ENCODE measurements at regions not wholly inside any gene's neighbourhood (a gene's known extent, or its start where the extent isn't known, plus 50 kb on each side); places are given as distances from the start of the nearest gene placed in this dataset.

GRCh38 chr4:60175241-60175640 is 1024.9 kb upstream of the ADGRL3 start:
- Histone ChIP-seq H3K27me3 (replicated peaks in 1 of 4; ENCODE audit: control insufficient read depth in 3 of 4, extremely low read depth in 1 of 4, insufficient read depth in 3 of 4, low read length in 3 of 4) (no peaks in the 10 kb centered on the region), H3K4me2 (ENCODE audit: insufficient read depth in 1 of 2, low read depth in 2 of 2, low read length in 2 of 2) (no peak overlapping the region), H2BK5ac (ENCODE audit: low read depth, low read length) (no peak overlapping the region), H3K36me3 (ENCODE audit: control insufficient read depth in 2 of 4, insufficient read depth in 4 of 4, low read length in 3 of 4) (no peaks in the 10 kb centered on the region), H4K20me1 (replicated peaks in 1 of 2; ENCODE audit: control insufficient read depth in 1 of 2, insufficient read depth in 2 of 2, low read length in 2 of 2) (no peaks in the 10 kb centered on the region), H3K4me1 (replicated peaks in 1 of 4; ENCODE audit: control insufficient read depth in 3 of 4, insufficient read depth in 4 of 4, low read length in 3 of 4) (no peaks in the 10 kb centered on the region), H3K9me3 (ENCODE audit: insufficient read depth in 2 of 2, low read depth in 1 of 2, low read length in 1 of 2) (0 out of 4 replicates have a peak, but pooled peaks cover 0 to 4% of the 10 kb centered on the region in 2 experiments), H3K79me1 (ENCODE audit: low read depth, low read length) (no peaks in the 10 kb centered on the region), H2BK20ac (ENCODE audit: low read length) (no peak overlapping the region), H2AK5ac (ENCODE audit: low read depth, low read length) (no peak overlapping the region), H2BK12ac (ENCODE audit: low read depth, low read length) (no peak overlapping the region), H3K56ac (replicated peaks; ENCODE audit: insufficient read length, low read depth, low read length) (no peak overlapping the region), H4K5ac (ENCODE audit: insufficient read length, low read depth, low read length) (no peak overlapping the region), H2BK120ac (replicated peaks; ENCODE audit: low read depth, low read length) (no peak overlapping the region), H3K18ac (ENCODE audit: extremely low read depth, low read length) (no peak overlapping the region), H4K91ac (replicated peaks; ENCODE audit: insufficient read length, low read length) (no peak overlapping the region), H3K79me2 (ENCODE audit: control insufficient read depth in 1 of 2, insufficient read depth in 2 of 2, low read length in 2 of 2) (no peaks in the 10 kb centered on the region), H3K27ac (ENCODE audit: low read depth, low read length) (no peak overlapping the region), H3K23me2 (ENCODE audit: low read depth, low read length) (no peaks in the 10 kb centered on the region; the same call in 1 of the 2 replicates), H3K4me3 (ENCODE audit: extremely low read depth in 1 of 4, insufficient read depth in 2 of 4, low read depth in 3 of 4, low read length in 4 of 4) (no peak overlapping the region), H3K23ac (ENCODE audit: insufficient read length) (no peak overlapping the region), H3K4ac (replicated peaks; ENCODE audit: insufficient read length, low read depth, low read length) (no peak overlapping the region), H3K9ac (replicated peaks in 1 of 4; ENCODE audit: extremely low read depth in 1 of 4, low read depth in 3 of 4, low read length in 3 of 4) (no peak overlapping the region), H4K8ac (ENCODE audit: extremely low read depth, insufficient read depth, low read length) (no peak overlapping the region), H2BK15ac (ENCODE audit: low read length) (no peak overlapping the region), H3K14ac (ENCODE audit: insufficient read length) (no peak overlapping the region), H2AFZ (ENCODE audit: low read length) (no peak overlapping the region)
- WGBS, 2 experiments (ENCODE audit: extremely low coverage in 1 of 2, insufficient coverage in 1 of 2, insufficient read length in 1 of 2, insufficient replicate concordance in 2 of 2, low coverage in 1 of 2, low lambda C conversion rate in 2 of 2, missing lambda C conversion rate in 1 of 2), result 87% methylated on average over 1 of the region's 1 CpG; no CpG with 5 or more reads in 1 of the 2 experiments
- no peak for FAIRE-seq
- no peak for TF ChIP-seq HDAC6 (IDR thresholded peaks at IDR 0.05; ENCODE audit: low read depth, low read length)
- no peak for TF ChIP-seq E2F6 (IDR thresholded peaks at IDR 0.05)
- no peak for TF ChIP-seq JUN (IDR thresholded peaks at IDR 0.05; ENCODE audit: low read depth, low read length)
- no peak for TF ChIP-seq RBBP5 (IDR thresholded peaks at IDR 0.05; ENCODE audit: borderline replicate concordance, low read depth, low read length)
- no peak for TF ChIP-seq EP300 (IDR thresholded peaks at IDR 0.05; ENCODE audit: borderline replicate concordance in 1 of 2, low read depth in 2 of 2, low read length in 2 of 2)
- no peak for TF ChIP-seq USF2 (IDR thresholded peaks at IDR 0.05; ENCODE audit: low read length)
- ChIA-PET CTCF (ENCODE audit: partially characterized antibody) (no interaction called here), POLR2A (ENCODE audit: partially characterized antibody) (no interaction called here)
- no peak for DNase-seq (ENCODE audit: low read depth in 1 of 2, low spot score in 2 of 2)
